Activated CD8-positive, alpha-beta T cell treated with anti-CD3 and anti-CD28 coated beads for 36 hours (primary cell): ENCODE measurements at regions not wholly inside any gene's neighbourhood (a gene's known extent, or its start where the extent isn't known, plus 50 kb on each side); places are given as distances from the start of the nearest gene placed in this dataset.

Experiments
- ATAC-seq: fragments of 200-7000 bp; cut with Tn5 transposase; one replicate; pipeline ENCODE4 v1.10.0; 2021; ENCODE audit warnings: mild to moderate bottlenecking, moderate library complexity
- CTCF ChIA-PET: fragments of 350-600 bp; sonication (Branson Sonifier 250); formaldehyde crosslinking; loops from one replicate; lab custom pipeline; 2021; ENCODE audit warnings: antibody characterized with exemption; lab: Charles Lee
- POLR2A ChIA-PET: fragments of 350-600 bp; sonication (Branson Sonifier 250); formaldehyde crosslinking; loops from one replicate; lab custom pipeline; 2021; ENCODE audit warnings: antibody characterized with exemption; lab: Charles Lee
- DNase-seq: peaks from one replicate; pipeline ENCODE4 v3.0.0-alpha.2; 2020
- H3K27ac Mint-ChIP-seq: one replicate; pipeline ENCODE4 v1.8.0; 2021; ENCODE audit warnings: mild to moderate bottlenecking, mixed read lengths
- H3K27me3 Mint-ChIP-seq: one replicate; pipeline ENCODE4 v1.8.0; 2021; ENCODE audit warnings: mixed read lengths
- H3K36me3 Mint-ChIP-seq: one replicate; pipeline ENCODE4 v1.8.0; 2021; ENCODE audit warnings: low read depth, mixed read lengths
- H3K4me1 Mint-ChIP-seq: one replicate; pipeline ENCODE4 v1.8.0; 2021; ENCODE audit warnings: low read depth, mixed read lengths
- H3K4me3 Mint-ChIP-seq: one replicate; pipeline ENCODE4 v1.8.0; 2021; ENCODE audit warnings: mild to moderate bottlenecking, moderate library complexity, mixed read lengths
- H3K9me3 Mint-ChIP-seq: one replicate; pipeline ENCODE4 v1.8.0; 2021; ENCODE audit warnings: mixed read lengths
- CTCF ChIP-seq: fragments of 200-600 bp; IDR thresholded peaks from one replicate; pipeline ENCODE4 v1.8.0; 2022; ENCODE audit warnings: antibody characterized with exemption, mild to moderate bottlenecking
- intact Hi-C: fragments of 100-400 bp; cut with micrococcal nuclease; formaldehyde crosslinking; loops from one replicate; pipeline ENCODE4 v1.10.0; 2022

- Mint-ChIP-seq H3K27ac (no peak overlapping the region), H3K4me3 (no peak overlapping the region), H3K9me3 (peaks cover 8% of the 10 kb centered on the region), H3K36me3 (no peaks in the 10 kb centered on the region), H3K4me1 (no peaks in the 10 kb centered on the region), H3K27me3 (no peaks in the 10 kb centered on the region)
- POLR2A ChIA-PET, result no interaction called here
- no peak for ATAC-seq
- CTCF ChIA-PET, result no interaction called here
- DNase-seq, result no peak
- TF ChIP-seq CTCF, result no peak
- intact Hi-C loops, result no loop called here
These were observed 116.6 kb downstream of the CBLN4 start for GRCh38 chr20:55888685-55889084.

DNA sequence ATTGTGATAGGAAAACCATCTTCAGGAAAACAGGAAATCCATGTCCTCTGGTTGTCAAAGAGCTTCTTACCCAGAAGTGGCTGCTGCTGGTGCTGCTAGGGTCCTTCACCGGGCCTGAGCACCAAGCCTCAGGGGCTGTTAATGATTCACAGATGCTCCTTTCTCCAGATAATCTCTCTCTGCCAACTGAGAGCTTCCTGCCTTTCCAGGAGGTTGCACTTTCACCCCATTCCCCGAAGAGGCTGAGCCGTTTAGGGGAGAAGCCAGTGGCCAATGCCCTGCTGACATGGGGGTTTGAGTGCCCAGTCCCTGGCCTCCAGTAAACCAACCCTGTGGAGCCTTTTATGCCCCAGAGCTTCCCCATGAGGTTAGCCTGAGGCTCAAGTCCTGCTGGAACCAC lies 122.4 kb downstream of the CBLN4 start:
- ChIA-PET POLR2A (no interaction called here), CTCF (no interaction called here)
- intact Hi-C loops, result no loop called here
- no peak overlapping the region for H3K4me3 Mint-ChIP-seq
- no peak for TF ChIP-seq CTCF
- no peaks in the 10 kb centered on the region for H3K4me1 Mint-ChIP-seq
- no peaks in the 10 kb centered on the region for H3K27me3 Mint-ChIP-seq
- H3K27ac Mint-ChIP-seq, result no peak overlapping the region
- no peak for ATAC-seq
- no peak for DNase-seq
- peaks cover 5% of the 10 kb centered on the region for H3K9me3 Mint-ChIP-seq
- no peaks in the 10 kb centered on the region for H3K36me3 Mint-ChIP-seq

DNA sequence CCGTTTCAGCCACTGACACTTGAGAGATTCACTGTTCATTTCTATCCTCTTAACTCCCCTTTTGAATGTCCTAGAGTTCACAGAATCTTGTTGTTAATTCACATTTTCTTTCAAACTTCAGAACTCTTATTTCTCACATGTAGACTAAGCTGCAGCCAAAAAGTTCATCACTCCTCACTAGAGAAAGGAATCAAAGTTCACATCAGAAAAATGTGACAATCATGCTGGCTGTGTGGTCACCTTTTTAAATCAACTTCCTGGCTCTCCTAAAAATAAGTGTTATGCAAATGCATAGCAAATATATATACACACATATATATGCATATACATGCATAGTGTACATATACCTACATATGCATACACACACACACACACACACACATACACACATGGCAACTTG lies 123.0 kb downstream of the CBLN4 start:
- Mint-ChIP-seq H3K27ac (no peak overlapping the region), H3K9me3 (peaks cover 5% of the 10 kb centered on the region), H3K4me3 (no peak overlapping the region), H3K4me1 (no peaks in the 10 kb centered on the region), H3K36me3 (no peaks in the 10 kb centered on the region), H3K27me3 (no peaks in the 10 kb centered on the region)
- DNase-seq (no peak), ATAC-seq (no peak)
- ChIA-PET CTCF (no interaction called here), POLR2A (no interaction called here)
- TF ChIP-seq CTCF, result no peak
- intact Hi-C loops, result no loop called here

- POLR2A ChIA-PET, result interaction anchor here (0.6 kb wide), 1 partner anchor 29 kb away, joined by 5 read pairs; no protein-coding TSS in a partner anchor
- DNase-seq (no peak), ATAC-seq (no peak)
- CTCF ChIA-PET, result no interaction called here
- peaks cover 5% of the 10 kb centered on the region for H3K9me3 Mint-ChIP-seq
- no peaks in the 10 kb centered on the region for H3K4me1 Mint-ChIP-seq
- no peaks in the 10 kb centered on the region for H3K36me3 Mint-ChIP-seq
- TF ChIP-seq CTCF, result no peak
- intact Hi-C loops, result no loop called here
- no peak overlapping the region for H3K27ac Mint-ChIP-seq
- H3K4me3 Mint-ChIP-seq, result no peak overlapping the region
- H3K27me3 Mint-ChIP-seq, result no peaks in the 10 kb centered on the region
These were observed 124.1 kb downstream of the CBLN4 start for GRCh38 chr20:55881204-55881603.

- CTCF ChIA-PET, result no interaction called here
- POLR2A ChIA-PET, result no interaction called here
- no peak overlapping the region for H3K4me3 Mint-ChIP-seq
These were observed 125.0 kb downstream of the CBLN4 start for GRCh38 chr20:55880361-55880760.

More at GRCh38 chr20:55880361-55880760, 125.0 kb downstream of the CBLN4 start:
- Mint-ChIP-seq H3K9me3 (peaks cover 5% of the 10 kb centered on the region), H3K27ac (no peak overlapping the region), H3K4me1 (no peaks in the 10 kb centered on the region), H3K27me3 (no peaks in the 10 kb centered on the region), H3K36me3 (no peaks in the 10 kb centered on the region)
- no peak for ATAC-seq
- intact Hi-C loops, result no loop called here
- DNase-seq, result no peak
- no peak for TF ChIP-seq CTCF
